A673 (cell line): ENCODE measurements at regions not wholly inside any gene's neighbourhood (a gene's known extent, or its start where the extent isn't known, plus 50 kb on each side); places are given as distances from the start of the nearest gene placed in this dataset.

ENCODE experiments used
- BruUV-seq: library from RNA; stranded (reverse); fragments of 400-500 nt; replicated peaks from 2 replicates; lab custom pipeline; 2021; lab: Mats Ljungman, UMichigan
- CTCF ChIA-PET: fragments of 300-600 bp; sonication (Branson Sonifier 250); formaldehyde crosslinking; loops from one replicate; lab custom pipeline; 2022; ENCODE audit warnings: antibody characterized with exemption; lab: Charles Lee
- POLR2A ChIA-PET: fragments of 300-600 bp; sonication (Branson Sonifier 250); formaldehyde crosslinking; loops from one replicate; lab custom pipeline; 2022; ENCODE audit warnings: antibody characterized with exemption; ENCODE audit not compliant: low non-redundant PET; lab: Charles Lee
- DNase-seq: peaks from one replicate; pipeline ENCODE4 v3.0.0-alpha.2; 2015; ENCODE audit warnings: low spot score
- H3K27ac ChIP-seq: fragments of 200-600 bp; sonication (generic); 2 replicates; pipeline ENCODE4 v1.5.1; 2016; ENCODE audit warnings: mixed run types, low read depth, mild to moderate bottlenecking, mixed read lengths, antibody characterized with exemption, low read length; ENCODE audit not compliant: poor library complexity, severe bottlenecking
- H3K27me3 ChIP-seq: fragments of 200-600 bp; sonication (generic); replicated peaks from 2 replicates; pipeline ENCODE4 v1.6.1; 2017; ENCODE audit warnings: mixed run types, low read depth, mild to moderate bottlenecking, mixed read lengths, antibody characterized with exemption, low read length; ENCODE audit not compliant: insufficient read depth, poor library complexity
- H3K36me3 ChIP-seq: fragments of 200-600 bp; sonication (generic); 2 replicates; pipeline ENCODE4 v1.6.1; 2016; ENCODE audit warnings: mixed run types, mild to moderate bottlenecking, mixed read lengths, antibody characterized with exemption, low read length; ENCODE audit not compliant: insufficient read depth, poor library complexity, severe bottlenecking
- H3K4me1 ChIP-seq: fragments of 200-600 bp; sonication (generic); 2 replicates; pipeline ENCODE4 v1.6.1; 2017; ENCODE audit warnings: mixed run types, mild to moderate bottlenecking, mixed read lengths, antibody characterized with exemption, low read length; ENCODE audit not compliant: insufficient read depth, poor library complexity, severe bottlenecking
- H3K4me3 ChIP-seq: fragments of 200-600 bp; sonication (generic); 2 replicates; pipeline ENCODE4 v1.5.1; 2016; ENCODE audit warnings: low read depth, mixed run types, mild to moderate bottlenecking, mixed read lengths, low read length; ENCODE audit not compliant: poor library complexity, severe bottlenecking
- H3K9me3 ChIP-seq: fragments of 200-600 bp; sonication (generic); 2 replicates; pipeline ENCODE4 v1.6.1; 2016; ENCODE audit warnings: mixed run types, low read depth, mild to moderate bottlenecking, mixed read lengths, antibody characterized with exemption, low read length; ENCODE audit not compliant: poor library complexity, severe bottlenecking
- EZH2 ChIP-seq: fragments of 200-600 bp; sonication (generic); IDR thresholded peaks from 2 replicates; pipeline ENCODE4 v1.6.1; 2017; ENCODE audit warnings: borderline replicate concordance, low read depth, mild to moderate bottlenecking, mixed read lengths, antibody characterized with exemption, low read length; ENCODE audit not compliant: poor library complexity, severe bottlenecking
- intact Hi-C: fragments of 100-400 bp; cut with micrococcal nuclease; formaldehyde crosslinking; loops from one replicate; pipeline ENCODE4 v1.10.0; 2022; ENCODE audit not compliant: unreplicated experiment
- TF ChIP-seq, protein P1 (sequence below): fragments of 300-800, 200-600 bp; sonication (generic); conservative IDR thresholded peaks from 2 replicates; pipeline ENCODE4 v1.5.1; 2017; ENCODE audit warnings: low read depth, mild to moderate bottlenecking, antibody characterized with exemption, low read length, moderate library complexity, mixed read lengths

DNA sequence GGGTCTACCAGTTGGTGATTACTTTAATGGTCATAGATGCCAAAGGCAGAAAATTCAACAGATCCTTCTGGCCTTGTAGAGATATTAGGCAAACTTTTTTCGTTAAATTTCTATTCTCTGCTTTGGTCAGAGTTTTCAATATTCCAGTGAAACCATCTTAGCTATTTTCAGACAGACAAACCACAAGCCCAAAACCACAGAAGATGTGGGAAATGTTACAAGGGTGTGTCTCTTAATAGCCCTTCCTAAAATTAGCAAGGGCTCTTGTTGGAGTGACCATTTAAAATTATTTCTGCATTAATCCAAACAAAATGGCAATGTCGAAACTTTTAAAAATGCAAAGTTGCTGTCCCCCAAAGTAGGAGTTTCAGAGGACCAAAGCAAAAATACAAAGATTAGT, 102.8 kb downstream of the ARRDC4 start:
- CTCF ChIA-PET, result no interaction called here

DNA sequence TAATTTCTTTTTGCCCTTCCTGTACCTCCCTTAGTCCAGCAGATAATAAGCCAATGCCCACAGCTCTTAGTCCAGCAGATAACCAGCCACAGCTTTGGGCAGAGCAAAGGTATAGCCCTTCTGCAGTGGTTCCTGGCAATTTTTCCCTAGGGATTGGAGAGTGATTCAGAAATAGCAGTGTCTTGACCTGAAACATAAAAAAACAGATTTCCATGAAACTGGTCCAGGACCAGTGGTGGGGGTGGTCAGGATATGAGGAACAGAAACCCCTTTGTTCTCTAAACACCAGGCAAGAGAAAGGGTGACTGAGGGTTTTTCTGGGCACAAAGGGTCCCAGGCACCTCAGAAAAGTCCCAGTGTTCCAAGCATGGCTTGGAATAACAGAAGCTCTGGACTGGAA, 103.4 kb downstream of the ARRDC4 start:
- CTCF ChIA-PET, result no interaction called here
- Histone ChIP-seq H3K4me3 (no peak overlapping the region), H3K27me3 (no peaks in the 10 kb centered on the region), H3K27ac (no peak overlapping the region), H3K4me1 (peaks cover 13% of the 10 kb centered on the region), H3K36me3 (no peaks in the 10 kb centered on the region), H3K9me3 (no peaks in the 10 kb centered on the region)
- DNase-seq, result no peak
- intact Hi-C loops, result no loop called here
- BruUV-seq, result no TSS peak
- TF ChIP-seq, protein P1, sequence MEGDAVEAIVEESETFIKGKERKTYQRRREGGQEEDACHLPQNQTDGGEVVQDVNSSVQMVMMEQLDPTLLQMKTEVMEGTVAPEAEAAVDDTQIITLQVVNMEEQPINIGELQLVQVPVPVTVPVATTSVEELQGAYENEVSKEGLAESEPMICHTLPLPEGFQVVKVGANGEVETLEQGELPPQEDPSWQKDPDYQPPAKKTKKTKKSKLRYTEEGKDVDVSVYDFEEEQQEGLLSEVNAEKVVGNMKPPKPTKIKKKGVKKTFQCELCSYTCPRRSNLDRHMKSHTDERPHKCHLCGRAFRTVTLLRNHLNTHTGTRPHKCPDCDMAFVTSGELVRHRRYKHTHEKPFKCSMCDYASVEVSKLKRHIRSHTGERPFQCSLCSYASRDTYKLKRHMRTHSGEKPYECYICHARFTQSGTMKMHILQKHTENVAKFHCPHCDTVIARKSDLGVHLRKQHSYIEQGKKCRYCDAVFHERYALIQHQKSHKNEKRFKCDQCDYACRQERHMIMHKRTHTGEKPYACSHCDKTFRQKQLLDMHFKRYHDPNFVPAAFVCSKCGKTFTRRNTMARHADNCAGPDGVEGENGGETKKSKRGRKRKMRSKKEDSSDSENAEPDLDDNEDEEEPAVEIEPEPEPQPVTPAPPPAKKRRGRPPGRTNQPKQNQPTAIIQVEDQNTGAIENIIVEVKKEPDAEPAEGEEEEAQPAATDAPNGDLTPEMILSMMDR, result no peak
- TF ChIP-seq EZH2, result no peak
- POLR2A ChIA-PET, result no interaction called here

More for the DNA sequence above, 102.8 kb downstream of the ARRDC4 start:
- DNase-seq, result no peak
- no peak for TF ChIP-seq EZH2
- TF ChIP-seq, protein P1, result no peak
- H3K4me3 ChIP-seq, result no peak overlapping the region
- intact Hi-C loops, result no loop called here
- no peak overlapping the region for H3K27ac ChIP-seq
- POLR2A ChIA-PET, result no interaction called here
- H3K4me1 ChIP-seq, result peaks cover 13% of the 10 kb centered on the region
- no TSS peak for BruUV-seq
- no peaks in the 10 kb centered on the region for H3K27me3 ChIP-seq
- H3K9me3 ChIP-seq, result no peaks in the 10 kb centered on the region
- no peaks in the 10 kb centered on the region for H3K36me3 ChIP-seq

DNA sequence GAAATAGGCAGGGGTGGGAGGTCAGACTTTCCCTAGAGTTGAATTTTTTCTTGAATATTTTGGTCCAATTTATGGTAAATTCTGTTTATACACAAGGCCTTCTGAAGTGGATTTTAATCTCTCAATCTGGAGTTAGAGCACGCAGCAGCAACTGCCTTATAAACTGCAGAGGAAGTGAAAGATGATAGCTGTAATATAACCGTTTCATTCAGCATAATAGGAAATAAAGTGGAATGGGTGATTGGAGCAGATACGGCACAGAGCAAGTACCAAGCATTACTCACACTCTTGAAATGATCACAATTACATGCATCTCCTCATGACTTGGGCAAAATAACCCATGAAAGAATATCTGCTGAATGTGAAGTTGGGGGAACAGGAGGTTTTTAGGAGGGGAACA, 106.8 kb downstream of the ARRDC4 start:
- TF ChIP-seq, protein P1, result no peak
- no peak for TF ChIP-seq EZH2
- Histone ChIP-seq H3K27me3 (no peaks in the 10 kb centered on the region), H3K4me1 (peaks cover 13% of the 10 kb centered on the region), H3K4me3 (no peak overlapping the region), H3K27ac (no peak overlapping the region), H3K36me3 (no peaks in the 10 kb centered on the region), H3K9me3 (no peaks in the 10 kb centered on the region)
- intact Hi-C loops, result no loop called here
- ChIA-PET POLR2A (no interaction called here), CTCF (no interaction called here)
- no TSS peak for BruUV-seq
- peak; percentile 60 for DNase-seq
